Endodermal cell (in vitro differentiated cells): ENCODE measurements at regions not wholly inside any gene's neighbourhood (a gene's known extent, or its start where the extent isn't known, plus 50 kb on each side); places are given as distances from the start of the nearest gene placed in this dataset.

Experiments
- DNase-seq: peaks from one replicate; pipeline ENCODE4 v3.0.0-alpha.2; 2017
- H3K27ac ChIP-seq: 2 replicates; pipeline ENCODE4 v1.5.1; 2013; ENCODE audit warnings: mild to moderate bottlenecking, low read depth, low read length, moderate library complexity
- H3K27me3 ChIP-seq: 2 replicates; pipeline ENCODE4 v1.6.1; 2013; ENCODE audit warnings: mild to moderate bottlenecking, low read length, moderate library complexity; ENCODE audit not compliant: insufficient read depth, control insufficient read depth, poor library complexity, severe bottlenecking
- H3K36me3 ChIP-seq: 2 replicates; pipeline ENCODE4 v1.7.0; 2013; ENCODE audit warnings: mild to moderate bottlenecking, low read length, moderate library complexity; ENCODE audit not compliant: control insufficient read depth, insufficient read depth
- H3K4me1 ChIP-seq: one replicate; pipeline ENCODE4 v1.7.0; 2013; ENCODE audit warnings: low read length; ENCODE audit not compliant: control insufficient read depth, insufficient read depth
- H3K4me3 ChIP-seq: 2 replicates; pipeline ENCODE4 v1.5.1; 2013; ENCODE audit warnings: mild to moderate bottlenecking, low read length, moderate library complexity
- H3K9ac ChIP-seq: 2 replicates; pipeline ENCODE4 v1.6.1; 2013; ENCODE audit warnings: mild to moderate bottlenecking, low read length, moderate library complexity; ENCODE audit not compliant: poor library complexity, severe bottlenecking; ENCODE audit errors: extremely low read depth
- H3K9me3 ChIP-seq: 2 replicates; pipeline ENCODE4 v1.6.1; 2013; ENCODE audit warnings: mild to moderate bottlenecking, low read length, moderate library complexity; ENCODE audit not compliant: control insufficient read depth
- H3K27ac Mint-ChIP-seq: 2 replicates; pipeline ENCODE4 v1.8.0; 2020; ENCODE audit warnings: mixed read lengths
- H3K27me3 Mint-ChIP-seq: 2 replicates; pipeline ENCODE4 v1.8.0; 2021; ENCODE audit warnings: mild to moderate bottlenecking, mixed read lengths; ENCODE audit not compliant: insufficient read depth
- H3K36me3 Mint-ChIP-seq: 2 replicates; pipeline ENCODE4 v1.8.0; 2020; ENCODE audit warnings: low read depth, mixed read lengths
- H3K4me1 Mint-ChIP-seq: 2 replicates; pipeline ENCODE4 v1.8.0; 2020; ENCODE audit warnings: mixed read lengths
- H3K4me3 Mint-ChIP-seq: 2 replicates; pipeline ENCODE4 v1.8.0; 2020; ENCODE audit warnings: mild to moderate bottlenecking, moderate library complexity, mixed read lengths
- H3K9me3 Mint-ChIP-seq: 2 replicates; pipeline ENCODE4 v1.8.0; 2020; ENCODE audit warnings: mild to moderate bottlenecking, mixed read lengths
- CTCF ChIP-seq: fragments of 200-600 bp; sonication (generic); conservative IDR thresholded peaks from 2 replicates; pipeline ENCODE4 v1.5.0; 2021; ENCODE audit warnings: antibody characterized with exemption, mild to moderate bottlenecking
- WGBS, 2 experiments: methylation state at CpG; one replicate each; pipeline versions ENCODE4 v1.1.5 to v1.1.7; 2013; ENCODE audit warnings: missing lambda C conversion rate in 2 of 2, mixed read lengths in 1 of 2; ENCODE audit not compliant: insufficient coverage in 1 of 2, insufficient read length in 1 of 2; 5-methylcytosine and 5-hydroxymethylcytosine counted together

GRCh38 chr1:116819081-116819480 is 64.9 kb downstream of the CD2 start:
- peak; percentile 17 for DNase-seq
- no peaks in the 10 kb centered on the region for H3K4me1 ChIP-seq
- no peak for TF ChIP-seq CTCF
- H3K36me3 ChIP-seq: no peaks in the 10 kb centered on the region
- Mint-ChIP-seq H3K27me3 (no peaks in the 10 kb centered on the region), H3K27ac (no peak overlapping the region), H3K36me3 (no peaks in the 10 kb centered on the region), H3K4me1 (no peaks in the 10 kb centered on the region), H3K9me3 (no peaks in the 10 kb centered on the region), H3K4me3 (no peak overlapping the region)
- no peak overlapping the region for H3K9ac ChIP-seq
- H3K27ac ChIP-seq: no peak overlapping the region
- WGBS, 2 experiments: 94 to 96% methylated on average over 5 to 6 of the region's 6 CpGs
- no peaks in the 10 kb centered on the region for H3K9me3 ChIP-seq
- H3K4me3 ChIP-seq: no peak overlapping the region
- H3K27me3 ChIP-seq: no peaks in the 10 kb centered on the region

GRCh38 chr1:116820369-116820768 is 66.1 kb downstream of the CD2 start:
- H3K4me3 Mint-ChIP-seq: no peak overlapping the region
- Histone ChIP-seq H3K27me3 (no peaks in the 10 kb centered on the region), H3K36me3 (no peaks in the 10 kb centered on the region), H3K4me1 (peaks cover 1% of the 10 kb centered on the region), H3K9me3 (no peaks in the 10 kb centered on the region), H3K27ac (no peak overlapping the region), H3K4me3 (no peak overlapping the region), H3K9ac (no peak overlapping the region)
- no peak for DNase-seq
- H3K36me3 Mint-ChIP-seq: no peaks in the 10 kb centered on the region
- H3K27me3 Mint-ChIP-seq: no peaks in the 10 kb centered on the region
- no peaks in the 10 kb centered on the region for H3K9me3 Mint-ChIP-seq
- TF ChIP-seq CTCF: no peak
- 84 to 90% methylated on average over 4 to 6 of the region's 6 CpGs for WGBS, 2 experiments
- no peak overlapping the region for H3K27ac Mint-ChIP-seq
- peaks cover 13% of the 10 kb centered on the region for H3K4me1 Mint-ChIP-seq

DNA sequence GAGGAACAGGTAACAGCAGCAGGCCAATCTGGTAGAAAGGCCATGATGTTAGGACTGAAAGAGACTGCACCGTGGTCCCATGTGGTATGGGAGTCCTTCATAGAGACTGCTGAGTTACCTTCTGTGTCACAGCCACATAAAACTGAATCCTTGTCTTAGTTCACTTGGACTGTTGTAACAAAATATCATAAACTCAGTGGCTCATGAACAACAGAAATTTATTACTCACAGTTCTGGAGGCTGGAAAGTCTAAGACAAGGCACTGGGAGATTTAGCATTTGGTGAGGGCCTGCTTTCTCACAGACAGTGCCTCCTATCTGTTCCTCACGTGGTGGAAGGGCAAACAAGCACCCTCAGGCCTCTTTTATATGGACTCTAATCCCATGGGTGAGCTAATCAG is 67.5 kb downstream of the CD2 start:
- H3K27ac ChIP-seq: no peak overlapping the region
- no peak overlapping the region for H3K27ac Mint-ChIP-seq
- no peak overlapping the region for H3K4me3 Mint-ChIP-seq
- H3K27me3 ChIP-seq: no peaks in the 10 kb centered on the region
- no peaks in the 10 kb centered on the region for H3K27me3 Mint-ChIP-seq
- H3K9me3 ChIP-seq: no peaks in the 10 kb centered on the region
- H3K9me3 Mint-ChIP-seq: no peaks in the 10 kb centered on the region
- no peak overlapping the region for H3K9ac ChIP-seq
- peaks cover 25% of the 10 kb centered on the region for H3K4me1 Mint-ChIP-seq
- no peak overlapping the region for H3K4me3 ChIP-seq
- no peaks in the 10 kb centered on the region for H3K36me3 Mint-ChIP-seq
- no peaks in the 10 kb centered on the region for H3K36me3 ChIP-seq
- WGBS, 2 experiments: 90 to 100% methylated on average over 1 to 2 of the region's 2 CpGs
- DNase-seq: no peak
- no peak for TF ChIP-seq CTCF
- H3K4me1 ChIP-seq: peaks cover 4% of the 10 kb centered on the region
